Right atrium auricular region (tissue), 2 donors: ENCODE measurements at regions not wholly inside any gene's neighbourhood (a gene's known extent, or its start where the extent isn't known, plus 50 kb on each side); places are given as distances from the start of the nearest gene placed in this dataset.

Source experiments
- DNase-seq: peaks from one replicate; pipeline ENCODE4 v3.0.0-alpha.2; 2019; ENCODE audit warnings: low spot score
- H3K27ac ChIP-seq, 2 donors: fragments of 200-600 bp; sonication (generic); 1 replicate in 1 of 2; 2 replicates in 1 of 2; pipeline ENCODE4 v1.5.1; 2016 to 2019
- H3K27me3 ChIP-seq, 2 donors: fragments of 200-600 bp; sonication (generic); one replicate each; pipeline versions ENCODE4 v1.5.1 to v1.6.0; 2017 to 2019
- H3K36me3 ChIP-seq: fragments of 200-600 bp; sonication (generic); one replicate; pipeline ENCODE4 v1.5.1; 2016
- H3K4me1 ChIP-seq, 2 donors: fragments of 200-600 bp; sonication (generic); one replicate each; pipeline versions ENCODE4 v1.5.1 to v1.6.0; 2017 to 2019
- H3K4me3 ChIP-seq, 2 donors: fragments of 200-600 bp; sonication (generic); 1 replicate in 1 of 2; 2 replicates in 1 of 2; pipeline ENCODE4 v1.5.1; 2017 to 2019; ENCODE audit warnings: mild to moderate bottlenecking in 1 of 2, moderate library complexity in 1 of 2
- H3K9me3 ChIP-seq, 2 donors: fragments of 200-600 bp; sonication (generic); one replicate each; pipeline ENCODE4 v1.5.1; 2019
- TF ChIP-seq, protein P1 (sequence below), 2 donors: fragments of 200-600 bp; sonication (generic); IDR thresholded peaks; one replicate each; pipeline ENCODE4 v1.5.1; 2019; ENCODE audit warnings: antibody characterized with exemption in 2 of 2

DNA sequence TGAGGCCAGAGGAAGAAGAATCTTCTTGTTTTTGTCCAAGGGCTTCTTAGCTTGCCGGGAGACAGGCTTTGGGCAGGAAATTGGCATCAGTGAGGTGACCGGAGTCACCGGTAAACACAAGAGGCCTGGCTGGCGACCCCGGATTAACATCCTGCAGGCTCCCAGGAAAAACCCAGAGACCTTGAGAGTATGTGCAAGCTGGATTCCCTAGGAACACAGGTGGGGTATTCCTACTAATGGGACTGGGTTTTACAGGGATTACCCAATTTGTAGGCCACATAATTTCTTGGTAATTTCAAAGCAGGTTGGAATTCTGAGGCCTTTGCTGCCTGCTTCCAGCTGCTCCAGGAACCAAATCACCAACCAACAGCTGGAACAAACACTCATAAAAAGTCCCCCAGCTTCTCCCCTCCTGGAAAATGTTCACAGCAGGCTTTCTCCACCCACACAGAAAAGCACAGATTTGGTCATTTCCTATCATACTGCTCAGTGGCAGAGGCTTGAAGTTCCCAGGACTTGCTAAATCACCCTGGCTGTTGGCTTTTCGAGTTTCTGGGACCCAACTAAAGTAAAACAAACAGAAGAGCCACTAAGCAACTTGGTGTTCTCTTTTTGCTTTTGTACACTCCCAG lies 258.8 kb downstream of the IRF8 start:
- DNase-seq, result no peak
- H3K36me3 ChIP-seq, result no peaks in the 10 kb centered on the region
- no peaks in the 10 kb centered on the region for H3K27me3 ChIP-seq
- TF ChIP-seq, protein P1, sequence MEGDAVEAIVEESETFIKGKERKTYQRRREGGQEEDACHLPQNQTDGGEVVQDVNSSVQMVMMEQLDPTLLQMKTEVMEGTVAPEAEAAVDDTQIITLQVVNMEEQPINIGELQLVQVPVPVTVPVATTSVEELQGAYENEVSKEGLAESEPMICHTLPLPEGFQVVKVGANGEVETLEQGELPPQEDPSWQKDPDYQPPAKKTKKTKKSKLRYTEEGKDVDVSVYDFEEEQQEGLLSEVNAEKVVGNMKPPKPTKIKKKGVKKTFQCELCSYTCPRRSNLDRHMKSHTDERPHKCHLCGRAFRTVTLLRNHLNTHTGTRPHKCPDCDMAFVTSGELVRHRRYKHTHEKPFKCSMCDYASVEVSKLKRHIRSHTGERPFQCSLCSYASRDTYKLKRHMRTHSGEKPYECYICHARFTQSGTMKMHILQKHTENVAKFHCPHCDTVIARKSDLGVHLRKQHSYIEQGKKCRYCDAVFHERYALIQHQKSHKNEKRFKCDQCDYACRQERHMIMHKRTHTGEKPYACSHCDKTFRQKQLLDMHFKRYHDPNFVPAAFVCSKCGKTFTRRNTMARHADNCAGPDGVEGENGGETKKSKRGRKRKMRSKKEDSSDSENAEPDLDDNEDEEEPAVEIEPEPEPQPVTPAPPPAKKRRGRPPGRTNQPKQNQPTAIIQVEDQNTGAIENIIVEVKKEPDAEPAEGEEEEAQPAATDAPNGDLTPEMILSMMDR (IDR thresholded peaks at IDR 0.05), result no peak
- no peak overlapping the region for H3K4me3 ChIP-seq
- H3K9me3 ChIP-seq, result no peaks in the 10 kb centered on the region
- H3K4me1 ChIP-seq, result no peaks in the 10 kb centered on the region
- H3K27ac ChIP-seq, result no peak overlapping the region

DNA sequence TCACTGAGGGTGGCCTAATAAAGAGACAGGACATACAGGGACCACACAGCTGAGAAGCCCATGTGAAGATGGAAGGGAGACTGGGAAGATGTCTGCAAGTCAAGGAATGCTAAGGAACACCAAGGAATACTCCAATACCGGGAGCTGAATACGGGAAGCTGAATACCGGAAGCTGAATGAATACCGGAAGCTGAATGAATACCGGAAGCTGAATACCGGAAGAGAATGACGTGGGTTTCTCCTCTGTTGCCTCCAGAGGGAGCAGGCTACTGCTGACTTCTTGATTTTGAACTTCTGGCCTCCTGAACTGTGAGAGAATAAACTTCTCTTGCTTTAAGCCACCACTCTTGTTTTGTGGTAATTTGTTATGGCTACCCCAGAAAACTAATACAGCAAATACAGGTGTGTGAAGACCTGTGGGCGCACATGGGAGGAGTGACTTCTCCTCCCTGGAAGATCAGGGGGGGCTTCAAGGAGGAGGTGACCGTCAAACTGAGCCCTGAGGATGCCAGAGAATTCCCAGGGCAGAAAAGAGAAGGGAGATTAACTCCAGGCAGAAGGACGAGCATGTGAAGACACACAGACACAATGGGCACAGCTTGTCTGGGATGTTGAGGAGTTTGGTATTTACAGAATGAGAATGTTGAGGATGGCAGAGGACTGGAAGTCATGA lies 259.9 kb downstream of the IRF8 start:
- DNase-seq, result no peak
- no peak overlapping the region for H3K27ac ChIP-seq

DNA sequence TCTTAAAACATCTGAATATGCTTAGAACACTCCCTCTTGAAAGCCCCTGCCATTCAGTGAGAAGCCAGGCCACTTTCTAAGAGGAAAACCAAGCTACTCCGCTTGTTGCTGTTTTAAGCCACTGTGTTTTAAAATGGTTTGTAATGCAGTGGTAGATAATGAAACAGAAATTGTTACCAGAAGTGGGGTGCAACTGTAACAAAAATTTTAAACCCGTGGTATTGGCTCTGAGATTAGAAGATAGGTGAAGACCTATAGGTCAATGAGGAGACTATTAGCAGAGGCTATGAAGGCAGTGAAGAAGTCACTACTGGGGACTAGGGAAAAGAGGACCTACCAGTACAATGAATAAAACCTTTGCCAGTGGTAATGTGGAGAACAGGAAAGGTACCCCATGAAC lies 266.5 kb downstream of the IRF8 start:
- H3K4me1 ChIP-seq, result no peaks in the 10 kb centered on the region
- TF ChIP-seq, protein P1 (IDR thresholded peaks at IDR 0.05), result no peak

More for the DNA sequence above, 259.9 kb downstream of the IRF8 start:
- Histone ChIP-seq H3K4me1 (no peaks in the 10 kb centered on the region), H3K27me3 (no peaks in the 10 kb centered on the region), H3K36me3 (no peaks in the 10 kb centered on the region), H3K9me3 (no peaks in the 10 kb centered on the region), H3K4me3 (no peak overlapping the region)
- TF ChIP-seq, protein P1 (IDR thresholded peaks at IDR 0.05), result no peak

DNA sequence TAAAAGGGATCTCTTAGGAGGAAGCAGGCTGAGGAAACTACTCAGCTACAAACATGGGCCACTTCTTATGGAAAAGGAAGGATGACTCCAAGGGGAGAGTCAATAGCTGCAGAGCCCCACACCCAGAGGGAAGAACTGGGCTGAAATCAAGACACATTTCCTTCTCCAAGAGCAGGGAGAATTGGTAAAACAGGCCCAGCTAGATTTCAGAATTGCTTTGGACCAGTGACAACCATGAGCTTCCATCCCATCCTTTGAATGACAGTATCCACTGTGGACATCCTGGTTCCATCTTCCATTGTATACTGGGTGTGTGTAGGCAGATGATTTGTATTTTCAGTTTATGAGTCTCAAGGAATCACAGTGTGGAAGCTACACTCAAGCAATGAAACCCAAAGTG lies 267.5 kb downstream of the IRF8 start:
- Histone ChIP-seq H3K27me3 (no peaks in the 10 kb centered on the region), H3K9me3 (peaks cover 0 to 23% of the 10 kb centered on the region in 2 donors), H3K4me1 (no peaks in the 10 kb centered on the region), H3K27ac (no peak overlapping the region), H3K36me3 (no peaks in the 10 kb centered on the region), H3K4me3 (no peak overlapping the region)
- DNase-seq, result no peak
- TF ChIP-seq, protein P1 (IDR thresholded peaks at IDR 0.05), result no peak

More for the DNA sequence above, 266.5 kb downstream of the IRF8 start:
- H3K27ac ChIP-seq, result no peak overlapping the region
- H3K36me3 ChIP-seq, result no peaks in the 10 kb centered on the region
- H3K4me3 ChIP-seq, result no peak overlapping the region
- H3K9me3 ChIP-seq, result peaks cover 0 to 23% of the 10 kb centered on the region in 2 donors
- DNase-seq, result no peak
- no peaks in the 10 kb centered on the region for H3K27me3 ChIP-seq

DNA sequence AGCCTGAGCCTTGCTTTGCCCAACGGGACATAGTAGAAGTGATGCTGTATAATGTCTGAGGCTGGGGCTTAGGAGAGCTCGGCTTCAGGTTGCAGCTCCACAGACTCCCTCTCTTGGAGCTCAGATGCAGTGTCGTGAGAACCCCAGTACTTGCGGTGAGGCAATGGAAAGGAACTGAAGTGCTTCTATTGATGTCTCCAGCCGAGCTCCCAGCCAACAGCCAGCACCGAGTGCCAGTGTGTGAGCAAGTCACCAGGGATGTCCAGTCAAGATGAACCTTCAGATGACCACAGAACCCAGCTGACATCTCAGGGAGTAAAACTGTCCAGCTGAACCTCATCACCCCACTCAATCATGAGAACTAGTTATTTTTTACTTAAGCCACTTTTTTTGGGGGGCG lies 268.1 kb downstream of the IRF8 start:
- Histone ChIP-seq H3K36me3 (no peaks in the 10 kb centered on the region), H3K27me3 (no peaks in the 10 kb centered on the region), H3K27ac (no peak overlapping the region), H3K4me3 (no peak overlapping the region), H3K9me3 (peaks cover 0 to 23% of the 10 kb centered on the region in 2 donors), H3K4me1 (no peaks in the 10 kb centered on the region)
- no peak for DNase-seq
- TF ChIP-seq, protein P1 (IDR thresholded peaks at IDR 0.05), result no peak
